ENCODE measurements at regions not wholly inside any gene's neighbourhood (a gene's known extent, or its start where the extent isn't known, plus 50 kb on each side); places are given as distances from the start of the nearest gene placed in this dataset.
"Not testable (repeated sequence)": the region's sequence is repeated elsewhere in the genome, so short reads cannot be mapped to it uniquely, and the experiment has no call there.

GRCh38 chr1:112126598-112126997 lies 137.1 kb upstream of the KCND3 start:
- no peaks in the 10 kb centered on the region for H3K9me3 Mint-ChIP-seq
- no peaks in the 10 kb centered on the region for H3K4me1 Mint-ChIP-seq (ENCODE audit: low read depth in 2 of 2)
- H3K27me3 Mint-ChIP-seq: peaks cover 7 to 12% of the 10 kb centered on the region in 2 donors
- no peak overlapping the region for H3K4me3 Mint-ChIP-seq
- DNase-seq (ENCODE audit: low spot score) (no peak), ATAC-seq (no peak)
- no peaks in the 10 kb centered on the region for H3K36me3 Mint-ChIP-seq
- no peak overlapping the region for H3K27ac Mint-ChIP-seq

- ATAC-seq; H3K4me1 Mint-ChIP-seq (ENCODE audit: low read depth in 2 of 2); DNase-seq (ENCODE audit: low spot score); H3K27ac Mint-ChIP-seq; H3K4me3 Mint-ChIP-seq; H3K27me3 Mint-ChIP-seq; H3K36me3 Mint-ChIP-seq; H3K9me3 Mint-ChIP-seq: not testable (repeated sequence)
Measured at GRCh38 chr1:112127606-112128005, 138.1 kb upstream of the KCND3 start.

GRCh38 chr1:112133487-112133886 lies 144.0 kb upstream of the KCND3 start:
- H3K27me3 Mint-ChIP-seq: peaks cover 5 to 34% of the 10 kb centered on the region in 2 donors
- no peak overlapping the region for H3K4me3 Mint-ChIP-seq
- H3K9me3 Mint-ChIP-seq: no peaks in the 10 kb centered on the region
- H3K27ac Mint-ChIP-seq: no peak overlapping the region
- DNase-seq (ENCODE audit: low spot score): no peak
- no peak for ATAC-seq
- H3K4me1 Mint-ChIP-seq (ENCODE audit: low read depth in 2 of 2): no peaks in the 10 kb centered on the region
- no peaks in the 10 kb centered on the region for H3K36me3 Mint-ChIP-seq

- Mint-ChIP-seq H3K9me3 (no peaks in the 10 kb centered on the region), H3K36me3 (no peaks in the 10 kb centered on the region)
- ATAC-seq: no peak
Measured at GRCh38 chr1:112140743-112141142, 151.3 kb upstream of the KCND3 start.

GRCh38 chr1:112141301-112141700 lies 151.8 kb upstream of the KCND3 start:
- H3K27me3 Mint-ChIP-seq: peaks cover 18 to 32% of the 10 kb centered on the region in 2 donors

More at GRCh38 chr1:112140743-112141142, 151.3 kb upstream of the KCND3 start:
- Mint-ChIP-seq H3K4me3 (no peak overlapping the region), H3K4me1 (ENCODE audit: low read depth in 2 of 2) (no peaks in the 10 kb centered on the region), H3K27me3 (peaks cover 18 to 32% of the 10 kb centered on the region in 2 donors), H3K27ac (no peak overlapping the region)
- DNase-seq (ENCODE audit: low spot score): no peak

GRCh38 chr1:112141923-112142322 lies 152.5 kb upstream of the KCND3 start:
- no peaks in the 10 kb centered on the region for H3K36me3 Mint-ChIP-seq
- no peak overlapping the region for H3K4me3 Mint-ChIP-seq
- H3K27me3 Mint-ChIP-seq: peaks cover 18 to 29% of the 10 kb centered on the region in 2 donors
- DNase-seq (ENCODE audit: low spot score) (no peak), ATAC-seq (no peak)
- H3K4me1 Mint-ChIP-seq (ENCODE audit: low read depth in 2 of 2): no peaks in the 10 kb centered on the region
- no peak overlapping the region for H3K27ac Mint-ChIP-seq
- no peaks in the 10 kb centered on the region for H3K9me3 Mint-ChIP-seq

More at GRCh38 chr1:112141301-112141700, 151.8 kb upstream of the KCND3 start:
- Mint-ChIP-seq H3K4me1 (ENCODE audit: low read depth in 2 of 2) (no peaks in the 10 kb centered on the region), H3K9me3 (no peaks in the 10 kb centered on the region), H3K36me3 (no peaks in the 10 kb centered on the region), H3K27ac (no peak overlapping the region), H3K4me3 (no peak overlapping the region)
- DNase-seq (ENCODE audit: low spot score) (no peak), ATAC-seq (no peak)

- Mint-ChIP-seq H3K27me3 (peaks cover 17 to 18% of the 10 kb centered on the region in 2 donors), H3K4me1 (ENCODE audit: low read depth in 2 of 2) (no peaks in the 10 kb centered on the region), H3K27ac (no peak overlapping the region), H3K9me3 (no peaks in the 10 kb centered on the region), H3K36me3 (peaks cover 5% of the 10 kb centered on the region), H3K4me3 (no peak overlapping the region)
- ATAC-seq (no peak), DNase-seq (ENCODE audit: low spot score) (no peak)
Measured at GRCh38 chr1:112143871-112144441, 154.5 kb upstream of the KCND3 start.

GRCh38 chr1:112144733-112145426 lies 155.4 kb upstream of the KCND3 start:
- Mint-ChIP-seq H3K27me3 (peaks cover 17 to 18% of the 10 kb centered on the region in 2 donors), H3K4me1 (ENCODE audit: low read depth in 2 of 2) (no peaks in the 10 kb centered on the region), H3K27ac (no peak overlapping the region), H3K4me3 (no peak overlapping the region), H3K9me3 (no peaks in the 10 kb centered on the region), H3K36me3 (peaks cover 6% of the 10 kb centered on the region)
- ATAC-seq: no peak
- DNase-seq (ENCODE audit: low spot score): no peak

- Mint-ChIP-seq H3K4me1 (ENCODE audit: low read depth in 2 of 2) (no peaks in the 10 kb centered on the region), H3K9me3 (no peaks in the 10 kb centered on the region), H3K27me3 (peaks cover 17 to 20% of the 10 kb centered on the region in 2 donors), H3K4me3 (no peak overlapping the region), H3K36me3 (peaks cover 12% of the 10 kb centered on the region), H3K27ac (no peak overlapping the region)
- DNase-seq (ENCODE audit: low spot score) (no peak), ATAC-seq (no peak)
Measured at GRCh38 chr1:112146201-112146715, 156.8 kb upstream of the KCND3 start.

- not testable (repeated sequence) for DNase-seq (ENCODE audit: low spot score); H3K9me3 Mint-ChIP-seq; H3K4me3 Mint-ChIP-seq; H3K27ac Mint-ChIP-seq; H3K4me1 Mint-ChIP-seq (ENCODE audit: low read depth in 2 of 2); ATAC-seq; H3K36me3 Mint-ChIP-seq
- H3K27me3 Mint-ChIP-seq: peaks cover 20 to 42% of the 10 kb centered on the region in 2 donors
Measured at GRCh38 chr1:112160214-112160613, 170.7 kb upstream of the KCND3 start.

- H3K36me3 Mint-ChIP-seq: peaks cover 8% of the 10 kb centered on the region
Measured at GRCh38 chr1:112165375-112165774, 175.9 kb upstream of the KCND3 start.

GRCh38 chr1:112169517-112169916 lies 180.0 kb upstream of the KCND3 start:
- ATAC-seq (no peak), DNase-seq (ENCODE audit: low spot score) (no peak)
- Mint-ChIP-seq H3K9me3 (peaks cover 6% of the 10 kb centered on the region), H3K36me3 (no peaks in the 10 kb centered on the region), H3K4me1 (ENCODE audit: low read depth in 2 of 2) (no peaks in the 10 kb centered on the region), H3K27me3 (peaks cover 17 to 34% of the 10 kb centered on the region in 2 donors), H3K4me3 (no peak overlapping the region), H3K27ac (no peak overlapping the region)

More at GRCh38 chr1:112165375-112165774, 175.9 kb upstream of the KCND3 start:
- no peak for DNase-seq (ENCODE audit: low spot score)
- Mint-ChIP-seq H3K9me3 (peaks cover 9% of the 10 kb centered on the region), H3K27ac (no peak overlapping the region), H3K27me3 (peaks cover 29 to 60% of the 10 kb centered on the region in 2 donors), H3K4me1 (ENCODE audit: low read depth in 2 of 2) (no peaks in the 10 kb centered on the region), H3K4me3 (no peak overlapping the region)
- ATAC-seq: no peak

- peaks cover 6% of the 10 kb centered on the region for H3K9me3 Mint-ChIP-seq
- H3K4me1 Mint-ChIP-seq (ENCODE audit: low read depth in 2 of 2): no peaks in the 10 kb centered on the region
- H3K27me3 Mint-ChIP-seq: peaks cover 9 to 25% of the 10 kb centered on the region in 2 donors
- ATAC-seq (no peak), DNase-seq (ENCODE audit: low spot score) (no peak)
- H3K36me3 Mint-ChIP-seq: no peaks in the 10 kb centered on the region
- no peak overlapping the region for H3K4me3 Mint-ChIP-seq
- H3K27ac Mint-ChIP-seq: no peak overlapping the region
Measured at GRCh38 chr1:112172294-112172882, 182.9 kb upstream of the KCND3 start.

- no peak for ATAC-seq
Measured at GRCh38 chr1:112177314-112177713, 187.8 kb upstream of the KCND3 start.

More at GRCh38 chr1:112177314-112177713, 187.8 kb upstream of the KCND3 start:
- H3K36me3 Mint-ChIP-seq: no peaks in the 10 kb centered on the region
- no peaks in the 10 kb centered on the region for H3K4me1 Mint-ChIP-seq (ENCODE audit: low read depth in 2 of 2)
- H3K9me3 Mint-ChIP-seq: no peaks in the 10 kb centered on the region
- peaks cover 2 to 10% of the 10 kb centered on the region in 2 donors for H3K27me3 Mint-ChIP-seq
- DNase-seq (ENCODE audit: low spot score): no peak
- H3K4me3 Mint-ChIP-seq: no peak overlapping the region
- no peak overlapping the region for H3K27ac Mint-ChIP-seq
